OCI-LY3 (cell line): ENCODE measurements at regions not wholly inside any gene's neighbourhood (a gene's known extent, or its start where the extent isn't known, plus 50 kb on each side); places are given as distances from the start of the nearest gene placed in this dataset.
A peak's percentile ranks its signal among the peaks of the same experiment; 100 is the strongest.

Experiments used
- H2AFZ ChIP-seq: fragments of 200-600, 300-600 bp; shearing (Covaris generic); 2 replicates; pipeline ENCODE4 v1.6.0; 2014; ENCODE audit warnings: antibody characterized with exemption, low read depth, low read length
- H3K27ac ChIP-seq: fragments of 200-600, 300-600 bp; sonication (generic); 2 replicates; pipeline ENCODE4 v1.5.1; 2014; ENCODE audit warnings: mild to moderate bottlenecking, low read length, moderate library complexity, mixed read lengths
- H3K27me3 ChIP-seq: fragments of 200-600, 300-600 bp; sonication (generic); 2 replicates; pipeline ENCODE4 v1.6.1; 2014; ENCODE audit warnings: low read depth, low read length, mixed read lengths
- H3K36me3 ChIP-seq: fragments of 200-600, 300-600 bp; sonication (generic); replicated peaks from 2 replicates; pipeline ENCODE3; 2014; ENCODE audit warnings: low read depth, low read length, mixed read lengths
- H3K4me1 ChIP-seq: fragments of 300-600, 200-600 bp; sonication (generic); 2 replicates; pipeline ENCODE4 v1.6.1; 2014; ENCODE audit warnings: low read length, mixed read lengths
- H3K4me2 ChIP-seq: fragments of 200-600, 300-600 bp; sonication (generic); 2 replicates; pipeline ENCODE4 v1.6.1; 2014; ENCODE audit warnings: low read length, mixed read lengths
- H3K4me3 ChIP-seq: fragments of 300-600, 200-600 bp; sonication (generic); 2 replicates; pipeline ENCODE4 v1.5.1; 2014; ENCODE audit warnings: antibody characterized with exemption, mild to moderate bottlenecking, low read length, moderate library complexity
- H3K79me2 ChIP-seq: fragments of 300-600, 200-600 bp; shearing (Covaris generic); 2 replicates; pipeline ENCODE4 v1.6.1; 2014; ENCODE audit warnings: mild to moderate bottlenecking, low read length, mixed read lengths
- H3K9ac ChIP-seq: fragments of 300-600, 200-600 bp; shearing (Covaris generic); 2 replicates; pipeline ENCODE4 v1.6.0; 2014; ENCODE audit warnings: mild to moderate bottlenecking, low read length, moderate library complexity
- H3K9me3 ChIP-seq: fragments of 200-600, 300-600 bp; shearing (Covaris generic); 2 replicates; pipeline ENCODE4 v1.6.1; 2014; ENCODE audit warnings: low read length, mixed read lengths; ENCODE audit not compliant: insufficient read depth
- H4K20me1 ChIP-seq: fragments of 200-600, 300-600 bp; sonication (generic); 2 replicates; pipeline ENCODE4 v1.6.1; 2016; ENCODE audit warnings: low read length, mixed read lengths; ENCODE audit not compliant: insufficient read depth
- CTCF ChIP-seq: fragments of 200-600, 300-600 bp; sonication (generic); IDR thresholded peaks from 2 replicates; pipeline ENCODE4 v1.5.1; 2014; ENCODE audit warnings: antibody characterized with exemption, low read length, low read depth
- EZH2phosphoT487 ChIP-seq: fragments of 200-600 bp; shearing (Covaris generic); IDR thresholded peaks from 2 replicates; pipeline ENCODE4 v1.6.1; 2018; ENCODE audit warnings: antibody characterized with exemption, mixed run types, low read depth

- Histone ChIP-seq H3K27ac (no peak overlapping the region), H3K9me3 (no peaks in the 10 kb centered on the region), H3K9ac (no peak overlapping the region), H3K27me3 (no peaks in the 10 kb centered on the region), H3K79me2 (no peaks in the 10 kb centered on the region), H3K36me3 (no peaks in the 10 kb centered on the region), H3K4me3 (no peak overlapping the region), H2AFZ (peak overlapping the region; percentile 3; the same call in 1 of the 2 replicates), H3K4me2 (no peak overlapping the region), H4K20me1 (no peaks in the 10 kb centered on the region), H3K4me1 (no peaks in the 10 kb centered on the region)
- TF ChIP-seq CTCF (no peak), EZH2phosphoT487 (no peak)
Observed at GRCh38 chr13:86446311-86446710, 647.1 kb upstream of the SLITRK6 start.

GRCh38 chr13:86447479-86447878 lies 648.3 kb upstream of the SLITRK6 start:
- peak; percentile 36 for TF ChIP-seq CTCF
- no peak for TF ChIP-seq EZH2phosphoT487

DNA sequence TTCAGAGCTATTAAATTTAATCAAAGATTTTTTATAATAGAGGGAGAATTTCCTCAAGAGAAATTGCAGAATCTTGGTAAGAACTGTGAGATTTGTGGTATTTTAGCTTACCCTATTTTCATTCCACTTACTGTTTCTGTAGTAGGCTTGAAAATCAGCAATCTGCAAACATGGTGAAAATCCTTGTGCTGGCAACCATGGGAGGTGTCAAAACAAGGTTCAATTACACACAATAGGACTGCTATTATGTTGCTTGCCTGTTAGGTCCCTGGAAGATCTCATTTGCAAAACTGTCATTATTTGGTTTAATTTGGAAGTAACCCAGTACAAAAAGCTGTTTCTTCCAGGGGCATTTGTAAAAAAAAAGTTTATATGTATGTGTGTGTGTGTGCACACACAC lies 662.8 kb upstream of the SLITRK6 start:
- TF ChIP-seq EZH2phosphoT487 (no peak), CTCF (no peak)
- no peaks in the 10 kb centered on the region for H3K9me3 ChIP-seq
- H3K27me3 ChIP-seq, result no peaks in the 10 kb centered on the region
- H3K79me2 ChIP-seq, result no peaks in the 10 kb centered on the region
- no peak overlapping the region for H3K27ac ChIP-seq
- H3K4me2 ChIP-seq, result no peak overlapping the region
- no peaks in the 10 kb centered on the region for H3K4me1 ChIP-seq
- H3K9ac ChIP-seq, result no peak overlapping the region
- H3K36me3 ChIP-seq, result no peaks in the 10 kb centered on the region
- H4K20me1 ChIP-seq, result no peaks in the 10 kb centered on the region
- no peak overlapping the region for H3K4me3 ChIP-seq
- H2AFZ ChIP-seq, result no peak overlapping the region

More at GRCh38 chr13:86447479-86447878, 648.3 kb upstream of the SLITRK6 start:
- H3K9ac ChIP-seq, result no peak overlapping the region
- H3K4me1 ChIP-seq, result no peaks in the 10 kb centered on the region
- no peak overlapping the region for H3K27ac ChIP-seq
- no peaks in the 10 kb centered on the region for H3K36me3 ChIP-seq
- H3K27me3 ChIP-seq, result no peaks in the 10 kb centered on the region
- 0 out of 2 replicates have a peak overlapping the region, but pooled peaks have one; percentile 32 for H2AFZ ChIP-seq
- no peaks in the 10 kb centered on the region for H3K79me2 ChIP-seq
- no peaks in the 10 kb centered on the region for H4K20me1 ChIP-seq
- H3K4me2 ChIP-seq, result no peak overlapping the region
- no peak overlapping the region for H3K4me3 ChIP-seq
- no peaks in the 10 kb centered on the region for H3K9me3 ChIP-seq

DNA sequence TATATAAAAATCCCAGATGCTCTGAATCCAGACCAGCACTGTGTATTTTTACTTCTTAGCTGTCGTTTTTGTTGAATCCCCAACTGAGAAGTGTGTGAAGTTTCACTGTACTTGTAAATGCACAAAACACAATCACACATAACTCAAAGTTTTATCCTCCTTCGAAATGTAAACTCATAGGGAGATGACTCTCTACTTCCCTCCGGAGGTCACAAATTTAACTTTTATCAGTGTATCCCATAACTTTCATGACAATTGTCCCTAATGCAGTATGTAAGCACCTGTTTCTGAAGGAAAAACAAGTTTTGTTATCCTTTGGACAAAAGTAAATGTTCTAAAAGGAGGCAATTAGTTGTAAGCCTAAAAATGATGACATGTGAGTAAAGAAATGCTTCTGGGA lies 665.0 kb upstream of the SLITRK6 start:
- Histone ChIP-seq H3K4me1 (no peaks in the 10 kb centered on the region), H3K4me2 (no peak overlapping the region), H3K79me2 (no peaks in the 10 kb centered on the region)

More for the DNA sequence above, 665.0 kb upstream of the SLITRK6 start:
- Histone ChIP-seq H4K20me1 (no peaks in the 10 kb centered on the region), H3K9ac (no peak overlapping the region), H3K9me3 (no peaks in the 10 kb centered on the region), H3K36me3 (no peaks in the 10 kb centered on the region), H3K27me3 (no peaks in the 10 kb centered on the region), H3K4me3 (no peak overlapping the region), H2AFZ (no peak overlapping the region), H3K27ac (no peak overlapping the region)
- peak; percentile 39 for TF ChIP-seq CTCF
- TF ChIP-seq EZH2phosphoT487, result no peak
